Endometrial microvascular endothelial cells (primary cell): ENCODE measurements at regions not wholly inside any gene's neighbourhood (a gene's known extent, or its start where the extent isn't known, plus 50 kb on each side); places are given as distances from the start of the nearest gene placed in this dataset.
"Not testable (repeated sequence)": the region's sequence is repeated elsewhere in the genome, so short reads cannot be mapped to it uniquely, and the experiment has no call there.

Experiments used
- in situ Hi-C: cut with HindIII; loops from 2 replicates; pipeline ENCODE4 v1.10.0; 2017; ENCODE audit warnings: low sequenced_read_pairs, low pct_unique_long_range_greater_than_20kb; ENCODE audit errors: inconsistent ontology term

DNA sequence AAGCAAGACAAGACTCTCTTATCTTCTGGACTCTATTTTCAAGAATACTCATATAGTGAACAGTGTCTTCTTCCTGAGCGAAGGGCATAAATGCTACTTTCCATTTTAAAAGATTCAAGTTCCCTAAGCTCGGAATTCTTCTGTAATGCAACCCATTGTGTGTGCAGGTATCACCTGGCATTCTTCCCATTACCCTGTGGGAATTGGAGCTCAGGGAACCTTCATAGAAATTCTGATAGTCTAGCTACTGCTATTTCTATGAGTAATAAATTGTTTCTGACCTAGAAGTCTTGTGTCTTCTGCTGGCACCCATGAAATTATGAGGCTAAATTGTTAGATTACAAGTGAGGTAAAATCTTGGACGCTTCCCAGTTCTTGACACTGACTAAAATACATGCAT is 324.1 kb upstream of the DIPK2B start:
- in situ Hi-C loops: no loop called here

DNA sequence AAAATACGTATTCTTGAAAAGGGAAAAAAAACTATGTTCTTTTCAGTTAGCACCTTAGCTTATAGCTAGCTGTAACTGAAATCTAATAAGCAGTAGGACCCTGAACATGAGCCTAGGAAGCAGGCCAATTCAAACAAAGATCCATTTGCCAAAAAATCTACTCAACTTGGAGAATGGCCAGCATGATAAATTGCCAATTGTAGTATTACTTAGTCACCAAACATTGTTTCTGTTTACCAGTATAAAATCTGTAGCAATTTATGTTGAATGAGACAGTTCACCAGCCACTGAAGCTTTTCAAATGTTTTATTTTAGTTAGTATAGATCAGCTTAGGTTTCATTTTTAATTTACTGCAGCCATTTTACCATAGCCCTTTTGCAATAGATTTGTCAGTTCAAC is 323.6 kb upstream of the DIPK2B start:
- in situ Hi-C loops: no loop called here

- in situ Hi-C loops: no loop called here
Measured at GRCh38 chrX:45518552-45518951, 317.9 kb upstream of the DIPK2B start.

DNA sequence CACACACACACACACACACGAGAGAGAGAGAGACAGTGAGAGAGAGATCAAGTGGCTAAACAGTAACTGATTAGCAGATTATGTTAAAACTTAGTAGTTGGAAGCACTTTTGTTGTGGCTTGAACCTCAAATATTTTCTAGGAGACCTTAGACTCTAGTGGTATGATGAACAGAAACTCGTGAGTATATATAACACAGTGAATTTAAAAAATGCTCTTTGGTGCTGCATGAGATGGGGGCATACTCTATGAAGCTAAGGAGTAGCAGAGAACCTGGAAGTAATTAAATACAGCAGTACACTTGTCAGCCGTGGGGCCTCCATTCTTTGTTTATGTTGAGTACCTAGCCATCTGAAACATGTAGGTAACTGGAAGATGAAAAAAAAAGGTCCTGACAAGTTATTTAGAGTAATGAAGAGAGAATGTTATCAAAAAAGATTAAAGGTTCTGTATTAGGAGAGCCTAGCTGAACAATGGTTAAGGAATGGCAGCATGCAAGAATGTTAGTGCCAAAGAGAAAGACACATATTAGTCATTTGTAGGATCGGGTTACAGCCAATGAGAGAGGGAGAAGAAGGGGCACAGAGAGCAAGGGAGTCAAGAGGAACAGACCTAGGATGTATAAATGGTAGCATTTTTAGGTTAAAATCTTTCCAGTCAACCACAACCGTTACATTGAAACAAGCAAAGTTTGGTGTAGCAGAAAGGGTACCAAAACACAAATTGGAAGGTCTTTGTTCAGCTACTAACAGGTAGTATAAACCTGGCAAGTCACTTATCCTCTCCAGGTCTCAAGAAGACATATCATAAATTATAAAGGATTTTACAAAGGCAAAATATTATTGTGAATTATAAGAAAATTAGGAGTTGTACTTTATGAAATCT is 316.7 kb upstream of the DIPK2B start:
- in situ Hi-C loops: no loop called here

- in situ Hi-C loops: no loop called here
Measured at GRCh38 chrX:45515262-45516215, 314.9 kb upstream of the DIPK2B start.

- in situ Hi-C loops: no loop called here
Measured at GRCh38 chrX:45513042-45513441, 312.4 kb upstream of the DIPK2B start.

GRCh38 chrX:45508454-45508853 is 307.8 kb upstream of the DIPK2B start:
- in situ Hi-C loops: no loop called here

- in situ Hi-C loops: no loop called here
Measured at GRCh38 chrX:45506149-45506730, 305.6 kb upstream of the DIPK2B start.

GRCh38 chrX:45505214-45505613 is 304.5 kb upstream of the DIPK2B start:
- in situ Hi-C loops: no loop called here

DNA sequence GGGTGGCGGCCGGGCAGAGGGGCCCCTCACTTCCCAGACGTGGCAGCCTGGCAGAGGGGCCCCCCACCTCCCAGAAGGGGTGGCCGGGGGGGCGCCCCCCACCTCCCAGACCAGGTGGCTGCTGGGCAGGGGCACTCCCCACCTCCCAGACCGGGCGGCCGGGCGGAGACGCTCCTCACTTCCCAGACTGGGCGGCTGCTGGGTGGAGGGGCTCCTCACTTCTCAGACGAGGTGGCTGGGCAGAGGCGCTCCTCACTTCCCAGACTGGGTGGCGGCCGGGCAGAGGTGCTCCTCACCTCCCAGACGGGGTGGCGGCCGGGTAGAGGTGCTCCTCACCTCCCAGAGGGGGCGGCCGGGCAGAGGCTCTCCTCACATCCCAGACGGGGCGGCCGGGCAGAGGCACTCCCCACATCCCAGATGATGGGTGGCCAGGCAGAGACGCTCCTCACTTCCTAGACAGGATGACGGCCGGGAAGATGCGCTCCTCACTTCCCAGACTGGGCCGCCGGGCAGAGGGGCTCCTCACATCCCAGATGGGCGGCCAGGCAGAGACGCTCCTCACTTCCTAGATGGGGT is 303.2 kb upstream of the DIPK2B start:
- in situ Hi-C loops: not testable (repeated sequence)

DNA sequence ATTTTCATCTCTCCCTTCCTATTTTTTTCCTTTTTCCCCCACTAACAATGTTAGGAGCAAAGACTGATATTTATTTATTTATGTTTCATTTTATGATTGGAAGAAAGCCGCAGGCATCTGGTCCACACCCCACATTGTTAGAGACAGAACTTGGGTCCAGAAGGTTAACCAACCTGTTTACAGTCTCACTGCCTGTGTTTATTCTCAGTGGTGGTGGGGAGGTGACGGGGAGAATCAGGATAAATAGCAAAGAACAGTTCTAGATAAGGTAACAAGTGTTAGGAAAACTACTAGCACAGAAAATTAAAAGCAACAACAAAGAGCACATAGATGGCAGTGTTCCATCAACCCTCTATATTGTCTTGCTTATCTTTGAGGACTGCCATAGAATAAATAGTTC is 301.7 kb upstream of the DIPK2B start:
- in situ Hi-C loops: no loop called here

DNA sequence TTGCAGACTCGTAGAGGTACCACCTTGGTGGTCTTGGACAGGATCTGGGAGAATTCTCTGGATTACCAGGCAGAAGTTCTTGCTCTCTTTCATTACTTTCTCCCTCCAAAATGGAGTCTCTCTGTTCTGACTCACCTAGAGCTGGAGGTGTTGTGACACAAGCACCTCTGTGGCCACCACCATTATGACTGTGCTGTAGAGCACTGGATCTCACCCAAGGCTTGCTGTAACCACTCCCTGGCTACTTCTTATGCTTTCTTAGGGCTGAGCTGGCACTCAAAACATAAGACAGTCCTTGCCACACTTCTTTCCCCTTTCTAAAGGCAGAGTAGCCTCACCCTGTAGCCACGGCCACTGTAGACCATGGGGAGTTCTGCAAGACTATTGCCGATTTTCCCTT is 296.6 kb upstream of the DIPK2B start:
- in situ Hi-C loops: no loop called here

- in situ Hi-C loops: no loop called here
Measured at GRCh38 chrX:45485719-45486118, 285.0 kb upstream of the DIPK2B start.

DNA sequence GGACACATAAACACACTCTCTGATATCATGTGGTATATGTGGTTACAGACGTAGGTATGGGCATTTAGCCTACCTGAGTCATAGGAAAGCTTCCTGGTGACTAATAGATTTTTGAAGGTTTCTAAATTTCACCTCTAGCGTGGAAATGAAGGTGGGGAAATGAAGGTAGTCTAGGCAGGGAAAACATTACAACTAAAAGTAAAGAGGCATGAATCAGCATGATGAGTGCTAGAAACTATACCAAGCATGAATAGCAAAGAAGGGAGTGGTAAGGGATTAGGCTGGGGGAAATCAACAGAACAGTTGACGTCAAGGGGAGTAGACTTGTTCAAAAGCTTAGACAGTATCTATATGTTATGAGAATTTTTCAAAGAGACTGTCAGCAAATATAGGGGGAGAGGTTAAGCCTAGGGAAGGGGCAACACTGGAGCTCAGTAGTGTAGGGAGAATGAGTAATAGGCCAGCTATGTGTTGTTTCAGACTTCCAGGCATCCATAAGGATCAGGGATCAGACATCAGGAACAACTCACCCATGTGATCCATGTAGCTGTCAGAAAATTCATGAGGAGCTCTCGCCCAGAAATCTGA is 279.3 kb upstream of the DIPK2B start:
- in situ Hi-C loops: no loop called here

- in situ Hi-C loops: no loop called here
Measured at GRCh38 chrX:45479196-45479834, 278.6 kb upstream of the DIPK2B start.

- in situ Hi-C loops: no loop called here
Measured at GRCh38 chrX:45472968-45473367, 272.3 kb upstream of the DIPK2B start.

- in situ Hi-C loops: not testable (repeated sequence)
Measured at GRCh38 chrX:45467537-45467936, 266.9 kb upstream of the DIPK2B start.

GRCh38 chrX:45455732-45456131 is 255.1 kb upstream of the DIPK2B start:
- in situ Hi-C loops: not testable (repeated sequence)
